SHP77 (cell line): ENCODE measurements at regions not wholly inside any gene's neighbourhood (a gene's known extent, or its start where the extent isn't known, plus 50 kb on each side); places are given as distances from the start of the nearest gene placed in this dataset.

Experiments
- DNase-seq, 2 experiments: peaks; one replicate each; lab custom pipeline; 2025; lab: John Stamatoyannopoulos, UW

DNA sequence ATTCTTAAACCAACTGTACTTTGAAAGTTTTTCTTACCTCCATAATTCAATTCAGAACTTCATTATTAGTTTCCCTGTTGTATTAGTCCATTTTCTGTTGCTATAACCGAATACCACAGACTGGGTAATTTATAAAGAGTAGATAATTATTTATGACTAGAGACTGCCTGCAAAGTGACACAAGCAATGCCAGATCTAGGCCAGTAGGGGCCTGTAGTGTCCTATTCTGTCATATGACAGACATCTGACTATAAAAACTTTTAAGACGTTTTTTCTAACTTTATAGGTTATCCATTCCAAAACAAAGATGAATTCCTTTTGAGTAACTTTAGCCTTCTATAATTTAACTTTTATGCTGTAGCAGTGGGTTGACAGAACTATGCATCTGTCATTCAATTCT, 2783.8 kb downstream of the PCDH9 start:
- DNase-seq = no peak

DNA sequence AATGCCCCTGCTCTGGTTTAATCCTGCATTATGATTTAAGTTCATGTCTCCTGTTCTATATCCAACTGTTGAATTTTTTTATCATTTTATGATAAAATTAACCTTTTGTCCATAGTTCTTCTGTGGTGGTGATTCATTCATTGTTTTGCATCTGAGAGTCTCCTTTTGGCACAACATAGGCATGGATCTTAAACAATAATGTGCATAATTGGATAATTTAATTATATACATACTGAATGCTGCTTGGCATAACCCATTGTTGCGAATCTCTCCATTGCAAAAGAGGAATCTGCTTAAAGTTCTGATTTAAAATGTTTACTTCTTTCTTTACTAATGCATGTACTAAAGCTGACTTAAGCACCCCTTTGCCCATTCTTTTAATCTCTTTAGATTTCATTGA, 2788.4 kb downstream of the PCDH9 start:
- DNase-seq = no peak

DNA sequence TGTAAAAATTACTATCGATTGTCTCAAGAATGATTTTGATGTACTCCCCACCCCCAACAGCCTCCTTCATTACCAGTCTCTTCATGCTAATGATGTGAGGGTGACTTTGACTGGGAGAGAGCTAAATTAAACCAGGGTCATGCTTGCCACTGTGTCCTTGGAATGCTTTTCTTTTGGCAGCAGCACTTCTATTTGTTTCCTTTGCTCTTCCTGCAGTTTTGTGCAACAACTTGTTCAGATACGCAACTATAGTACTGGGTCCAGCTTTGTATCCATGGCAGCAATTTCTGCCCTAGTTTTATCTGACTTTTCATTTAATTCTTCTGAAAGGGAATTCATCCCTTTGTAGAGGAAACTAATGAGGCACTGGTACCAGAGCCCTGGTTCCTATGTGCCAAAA, 2792.1 kb downstream of the PCDH9 start:
- no peak for DNase-seq

DNA sequence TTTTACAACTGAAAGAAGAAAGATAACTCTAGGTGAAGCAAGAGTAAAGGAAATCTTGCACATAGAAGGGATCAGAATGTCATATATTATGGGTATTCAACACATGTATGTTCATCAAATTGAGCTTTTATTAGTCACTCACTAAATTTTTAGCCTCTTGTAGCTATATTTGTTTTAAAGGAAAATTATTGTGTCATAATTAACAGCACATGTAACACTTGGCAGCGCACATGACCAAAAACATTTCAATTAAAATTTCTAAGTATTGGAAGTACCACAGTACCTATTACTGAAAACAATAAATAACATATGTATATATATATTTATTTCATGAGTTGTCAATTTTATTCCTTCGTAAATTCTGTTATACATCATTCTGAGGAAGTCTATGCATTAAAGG, 2800.4 kb downstream of the PCDH9 start:
- DNase-seq = no peak

DNA sequence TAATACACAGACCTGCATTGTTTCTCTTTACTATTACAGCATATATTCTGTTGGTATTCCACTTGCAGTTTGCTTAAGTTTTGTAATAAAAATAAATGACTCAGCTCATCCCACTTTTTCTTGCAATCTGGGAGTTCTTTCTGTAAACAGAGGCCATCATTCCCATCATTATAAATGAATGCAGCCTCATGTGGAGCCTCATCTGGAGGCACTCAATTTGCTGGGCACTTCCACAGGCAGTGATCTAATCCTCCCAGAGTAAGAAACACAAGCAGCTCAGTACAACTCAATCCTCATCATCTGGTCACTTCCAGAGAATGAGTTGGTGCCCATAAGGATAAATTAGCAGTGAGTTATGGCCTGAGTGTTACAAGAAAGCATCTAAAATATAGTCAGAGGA, 2801.9 kb downstream of the PCDH9 start:
- no peak for DNase-seq

DNA sequence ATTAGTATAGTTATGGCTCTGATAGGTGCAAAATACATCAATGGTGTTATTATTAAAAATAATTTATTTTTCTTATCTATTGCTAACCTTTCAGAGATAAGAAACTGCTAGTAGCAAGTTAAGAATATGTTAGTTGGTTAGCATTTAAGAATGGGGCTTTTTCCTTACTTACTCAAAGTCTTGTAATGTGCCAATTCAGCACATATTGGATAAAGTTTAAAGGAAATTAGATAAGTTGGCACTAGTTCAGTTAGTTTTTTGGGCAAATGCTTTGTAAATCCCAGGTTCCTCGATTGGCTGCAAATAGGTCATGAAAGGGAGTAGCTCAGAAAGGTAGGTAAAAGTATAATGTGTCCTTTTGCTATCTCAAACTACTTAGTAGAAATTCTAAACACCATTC, 2806.7 kb downstream of the PCDH9 start:
- DNase-seq = no peak

DNA sequence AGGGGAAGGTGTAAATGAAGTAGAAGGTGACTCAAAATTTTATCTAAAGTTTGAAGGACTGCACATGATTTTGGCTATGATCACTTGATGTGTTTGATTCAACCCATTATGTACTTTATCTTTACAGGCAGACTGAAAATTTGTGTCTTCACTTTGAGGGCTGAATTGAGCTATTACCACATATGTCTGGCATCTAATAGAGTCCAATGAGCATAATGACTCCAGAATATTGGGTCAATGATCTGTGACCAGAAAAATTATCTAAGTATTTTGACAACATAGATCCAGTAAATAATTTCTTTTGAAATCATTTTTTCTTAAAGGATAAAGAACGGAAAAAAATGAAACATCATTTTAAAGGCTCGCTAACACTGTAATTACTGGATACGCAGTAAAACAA, 2810.0 kb downstream of the PCDH9 start:
- no peak for DNase-seq

DNA sequence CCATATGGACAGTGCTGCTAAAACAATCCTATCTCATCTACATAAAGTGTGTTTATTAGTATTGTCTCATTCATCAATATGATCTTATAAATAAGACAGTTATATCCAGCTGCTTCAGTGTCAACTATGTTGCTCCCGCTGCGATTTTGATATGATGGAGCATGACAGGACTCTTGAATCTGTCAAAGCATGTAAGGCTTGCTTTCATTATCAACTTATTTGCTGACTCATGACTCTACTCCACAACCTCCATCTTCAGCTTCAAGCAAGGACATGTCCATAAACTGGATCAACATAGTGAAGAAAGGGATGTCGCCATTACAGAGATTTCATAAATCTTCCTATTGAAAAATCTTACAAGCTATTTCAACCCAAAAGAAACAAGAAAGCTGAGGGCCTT, 2812.6 kb downstream of the PCDH9 start:
- DNase-seq = no peak

DNA sequence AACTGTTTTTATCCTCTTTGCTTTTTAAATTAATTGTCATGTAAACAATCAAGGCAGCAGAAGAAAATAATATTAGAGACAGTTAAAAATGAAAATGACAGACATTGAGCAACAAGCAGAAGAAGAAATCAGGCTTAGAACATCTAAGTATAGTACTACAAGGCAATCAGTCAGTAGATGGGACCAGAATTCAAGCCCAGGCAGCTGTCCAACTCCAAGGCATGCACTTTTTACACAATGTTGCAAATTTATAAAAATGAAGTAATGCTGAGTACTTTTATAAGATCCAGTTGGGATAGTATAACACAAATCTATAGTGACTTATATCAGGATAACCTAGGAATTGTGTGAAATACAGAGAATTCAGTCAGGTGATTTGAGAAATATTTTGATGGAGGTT, 2815.8 kb downstream of the PCDH9 start:
- no peak for DNase-seq

DNA sequence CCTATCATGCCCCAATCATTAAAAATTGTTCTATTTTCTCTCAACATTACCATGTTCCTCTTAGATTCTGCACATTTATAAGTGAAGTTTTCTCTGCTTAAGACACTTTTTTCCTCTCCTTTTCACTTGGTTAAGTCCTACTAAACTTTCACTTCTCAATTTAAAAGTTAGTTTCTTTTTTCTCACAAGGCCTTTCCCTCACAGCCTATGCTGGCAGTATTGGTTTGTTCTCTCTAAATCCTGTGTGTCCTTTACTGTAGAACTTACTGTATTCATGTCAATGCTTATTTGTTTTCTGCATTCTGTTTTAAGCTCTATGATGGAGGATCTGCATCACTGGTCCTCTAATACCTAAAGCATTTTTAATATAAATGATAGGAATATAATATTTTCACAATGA, 2816.6 kb downstream of the PCDH9 start:
- DNase-seq = no peak

DNA sequence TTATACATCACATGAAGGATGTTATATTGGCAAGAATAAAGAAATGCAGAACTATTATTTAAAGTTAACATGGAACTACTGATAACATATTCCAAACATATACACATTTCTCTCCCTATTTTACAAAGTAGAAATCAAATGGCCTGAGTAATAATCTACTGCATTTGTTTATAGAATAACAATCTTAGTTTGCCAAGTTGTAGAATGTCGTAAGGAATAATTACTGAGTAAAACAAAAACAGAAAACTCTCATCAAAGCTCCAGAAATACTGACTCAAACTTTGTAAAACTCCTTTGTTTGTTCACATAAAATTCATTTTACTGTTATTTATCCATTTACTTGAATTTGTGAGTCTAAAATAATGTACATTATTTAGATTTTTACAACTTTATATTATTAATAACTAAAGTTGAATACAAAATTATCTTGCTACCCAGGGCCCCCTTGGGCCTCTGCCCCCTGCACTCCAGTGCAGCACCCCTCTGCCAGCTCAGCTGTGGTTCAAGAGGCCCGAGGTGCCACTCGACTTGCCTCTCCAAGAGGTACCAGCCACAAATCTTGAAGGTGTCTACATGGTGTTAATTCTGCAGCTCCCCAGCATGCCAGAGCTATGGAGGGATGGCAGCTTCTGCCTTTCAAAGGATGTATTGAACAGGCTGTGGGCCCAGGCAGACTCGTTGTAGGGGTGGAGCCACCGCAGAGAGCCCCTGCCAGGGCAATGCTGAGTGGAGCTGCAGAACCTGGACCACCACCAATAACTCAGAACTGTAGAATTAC, 2819.7 kb downstream of the PCDH9 start:
- DNase-seq = no peak

DNA sequence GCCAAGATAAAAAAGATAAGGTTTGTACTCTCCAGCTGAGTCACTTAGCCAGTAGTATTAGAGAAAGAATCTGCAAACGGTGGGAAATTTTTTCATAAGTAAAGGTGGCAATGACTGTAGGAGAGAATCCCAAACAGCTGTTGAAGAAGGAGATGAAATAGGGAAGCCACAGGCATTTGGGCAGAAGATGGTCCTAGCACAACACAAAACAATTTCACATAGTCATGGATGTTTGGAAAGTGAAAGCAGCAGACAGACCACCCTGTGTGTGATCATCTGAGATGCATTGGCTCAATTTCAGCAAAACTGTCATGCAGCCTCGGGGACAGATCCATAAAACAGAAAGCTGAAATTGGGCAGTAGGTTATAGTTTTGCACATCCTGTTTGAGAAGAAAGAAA, 2832.4 kb downstream of the PCDH9 start:
- no peak for DNase-seq

DNA sequence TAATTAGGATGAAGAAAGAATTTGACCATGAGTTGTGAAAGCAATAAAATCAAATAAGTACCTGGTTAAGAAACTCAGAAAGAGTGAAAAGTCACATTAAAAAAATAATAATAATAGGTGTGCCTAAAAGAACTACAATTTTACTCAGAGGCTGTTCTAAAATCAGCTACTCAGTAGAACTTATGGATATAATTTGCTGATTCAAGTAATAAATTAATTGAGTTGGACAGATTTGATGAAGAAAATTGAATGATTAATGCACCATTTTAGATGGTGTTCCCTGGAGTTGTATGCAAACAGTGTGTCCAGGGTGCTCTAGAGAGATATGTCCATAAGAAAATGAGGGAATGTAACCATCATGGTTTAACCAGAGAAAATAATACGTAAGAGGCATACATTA, 2852.5 kb downstream of the PCDH9 start:
- no peak for DNase-seq

DNA sequence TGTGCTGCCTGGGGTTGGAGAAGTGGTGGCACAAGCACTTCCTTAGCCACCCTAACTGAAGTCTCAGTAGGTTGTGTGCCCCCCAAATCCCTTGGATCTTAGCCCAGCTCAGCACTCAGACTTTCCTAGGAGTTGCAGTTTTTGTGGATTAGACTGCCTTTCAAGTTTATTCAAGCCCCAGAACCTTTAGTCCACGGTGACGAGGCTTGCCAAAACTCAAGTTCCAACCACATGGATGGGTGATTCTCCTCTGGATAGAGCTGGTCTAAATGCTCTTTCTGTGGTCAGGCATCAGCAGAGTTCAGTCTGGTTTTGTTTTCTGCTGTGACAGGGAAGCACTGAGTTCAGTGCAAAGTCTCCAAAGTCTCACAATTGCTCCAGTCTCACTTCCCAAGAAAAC, 2858.7 kb downstream of the PCDH9 start:
- DNase-seq = no peak

DNA sequence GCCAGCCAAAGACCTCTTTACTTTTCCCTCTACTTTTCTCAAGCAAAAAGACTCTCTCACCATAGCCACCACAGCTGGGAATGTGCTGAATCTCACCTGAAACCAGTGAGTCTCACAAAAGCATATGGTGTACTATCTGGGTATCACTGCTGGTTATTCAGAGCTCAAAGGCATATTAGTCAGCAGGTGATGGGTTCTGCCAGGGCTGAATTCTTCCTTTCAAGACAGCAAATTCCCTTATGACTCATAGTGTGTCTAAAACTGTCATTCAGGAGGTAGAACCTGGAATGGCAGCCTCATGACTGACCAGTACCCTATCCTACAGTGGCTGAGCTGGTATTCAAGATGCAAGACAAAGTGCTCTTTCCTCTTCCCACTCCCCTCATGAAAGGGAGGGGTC, 2859.1 kb downstream of the PCDH9 start:
- no peak for DNase-seq

DNA sequence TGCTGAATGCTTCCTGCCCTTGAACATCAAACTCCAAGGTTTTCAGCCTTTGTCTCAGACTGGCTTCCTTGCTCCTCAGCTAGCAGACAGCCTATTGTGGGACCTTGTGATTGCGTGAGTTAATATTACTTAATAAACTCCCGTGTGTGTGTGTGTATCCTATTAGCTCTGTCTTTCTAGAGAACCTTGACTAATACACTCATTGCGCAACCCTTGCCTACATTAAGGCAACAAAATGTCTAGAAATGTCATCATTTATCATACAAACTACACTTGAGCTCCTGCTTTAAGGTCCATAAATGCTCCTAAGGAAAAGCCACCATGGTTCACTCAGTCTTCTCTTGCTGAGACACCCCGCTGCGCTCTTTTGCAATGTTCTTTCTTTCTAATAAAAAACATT, 2861.0 kb downstream of the PCDH9 start:
- DNase-seq = no peak

DNA sequence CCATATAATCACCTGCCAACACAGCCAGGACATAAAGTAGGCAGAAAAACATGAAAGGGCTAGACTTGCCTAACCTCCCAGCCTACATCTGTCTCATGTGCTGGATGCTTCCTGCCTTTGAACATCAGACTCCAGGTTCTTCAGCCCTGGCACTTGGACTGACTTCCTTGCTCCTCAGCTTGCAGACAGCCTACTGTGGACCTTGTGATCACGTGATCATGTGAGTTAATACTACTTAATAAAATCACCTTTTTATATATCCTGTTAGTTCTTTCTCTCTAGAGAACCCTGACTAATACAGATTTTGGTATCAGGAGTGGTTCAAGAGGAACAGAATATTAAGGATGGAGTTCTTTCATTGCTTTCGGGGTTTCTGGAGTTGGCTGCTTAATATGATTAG, 2867.6 kb downstream of the PCDH9 start:
- no peak for DNase-seq

DNA sequence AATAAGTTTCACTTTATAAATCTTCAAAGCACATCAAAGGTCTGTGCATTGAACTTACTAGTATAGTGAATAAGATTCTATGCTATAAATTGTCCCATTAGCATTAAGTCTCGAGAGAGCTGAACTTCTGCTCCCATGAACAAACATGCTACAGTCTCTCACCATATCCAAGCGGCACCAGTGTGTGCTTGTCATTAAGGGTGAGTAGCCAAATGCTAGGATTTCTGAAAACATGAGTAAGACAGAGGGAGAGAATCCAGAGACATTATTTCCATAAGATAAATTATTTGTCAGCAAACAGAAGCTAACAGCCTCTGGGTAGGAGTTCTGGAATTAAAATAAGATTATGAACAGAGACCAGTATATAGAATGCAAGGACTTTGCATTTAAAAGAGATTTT, 2882.5 kb downstream of the PCDH9 start:
- DNase-seq = no peak

DNA sequence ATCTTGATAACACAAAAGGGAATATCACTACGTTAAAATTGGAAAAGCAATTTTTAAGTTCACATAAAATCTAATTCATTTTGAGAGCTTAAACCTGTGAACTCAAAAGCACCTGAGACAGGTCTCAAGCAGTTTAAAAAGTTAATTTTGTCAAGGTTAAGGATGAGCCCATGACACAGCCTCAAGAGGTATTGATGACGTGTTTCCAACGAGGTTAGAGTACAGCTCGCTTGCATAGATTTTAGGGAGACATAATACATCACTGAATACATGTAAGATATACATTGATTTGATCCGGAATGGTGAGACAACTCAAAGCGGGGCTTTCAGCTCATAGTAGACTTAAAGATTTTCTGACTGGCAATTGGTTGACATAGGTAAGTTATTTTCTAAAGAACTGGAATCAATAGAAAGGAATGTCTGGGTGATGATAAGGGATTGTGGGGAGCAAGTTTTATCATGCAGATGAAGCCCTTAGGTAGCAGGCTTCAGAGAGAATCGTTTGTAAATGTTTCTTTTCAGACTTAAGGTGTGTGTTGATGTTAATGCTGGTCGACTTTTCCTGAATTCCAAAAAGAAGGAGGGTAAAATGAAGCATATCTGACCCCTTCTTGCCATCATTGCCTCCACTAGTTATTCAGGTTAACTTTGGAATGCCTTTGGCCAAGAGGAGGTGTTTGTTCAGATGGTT, 2890.6 kb downstream of the PCDH9 start:
- no peak for DNase-seq

DNA sequence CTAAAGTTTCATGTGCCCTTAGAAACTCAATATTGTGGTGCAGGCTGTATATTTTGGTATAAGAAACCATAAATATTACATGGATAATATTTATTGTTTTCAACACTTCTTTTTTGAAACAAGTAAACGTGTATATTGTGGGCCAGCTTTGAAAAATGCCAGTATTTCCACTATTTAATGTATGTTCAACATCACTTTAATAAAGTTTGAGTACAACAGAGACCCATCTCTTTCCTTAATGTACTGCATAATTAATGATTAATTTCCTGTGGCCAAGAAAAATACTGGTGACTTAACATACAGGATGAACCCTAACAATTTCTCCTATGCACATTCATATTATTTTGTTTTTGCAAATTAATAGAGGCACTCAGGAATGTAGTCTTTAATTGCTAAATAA, 2891.5 kb downstream of the PCDH9 start:
- no peak for DNase-seq

DNA sequence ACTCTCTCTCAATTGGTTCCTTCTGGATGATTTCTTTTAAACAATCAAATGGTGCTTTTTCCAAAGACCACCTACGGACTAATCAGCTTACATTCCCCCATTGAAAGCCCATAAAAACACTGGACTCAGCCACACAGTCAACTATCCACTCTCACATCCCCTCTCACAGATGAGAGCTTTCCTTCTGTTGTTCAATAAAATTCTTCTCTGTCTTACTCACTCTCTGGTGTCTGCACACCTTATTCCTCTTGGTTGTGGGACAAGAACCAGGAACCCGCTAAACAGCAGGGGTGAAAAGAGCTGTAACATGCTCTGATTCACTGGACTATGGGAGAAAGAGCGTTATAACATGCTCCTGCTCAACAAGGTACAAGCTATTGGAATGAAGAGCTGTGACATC, 2896.2 kb downstream of the PCDH9 start:
- DNase-seq = no peak

DNA sequence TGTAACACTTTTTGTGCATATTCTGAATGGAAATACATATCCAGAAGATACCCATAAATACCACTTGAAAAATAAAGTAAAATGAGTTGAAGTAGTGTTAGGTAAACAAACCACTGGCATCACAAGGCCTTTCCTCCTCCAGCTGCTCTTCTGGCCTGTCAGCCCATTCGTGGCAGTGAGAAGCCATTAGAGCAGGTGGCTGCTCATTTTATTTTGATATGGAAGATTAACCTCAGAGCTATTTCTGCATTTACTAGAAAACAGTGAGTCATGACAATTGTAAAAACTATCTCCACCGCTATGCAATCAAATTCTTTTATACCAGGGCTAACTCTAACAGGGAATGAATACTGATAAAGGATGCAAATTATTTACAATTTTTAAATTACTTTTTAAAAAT, 2898.1 kb downstream of the PCDH9 start:
- peak; percentile 81 to 83 for DNase-seq

DNA sequence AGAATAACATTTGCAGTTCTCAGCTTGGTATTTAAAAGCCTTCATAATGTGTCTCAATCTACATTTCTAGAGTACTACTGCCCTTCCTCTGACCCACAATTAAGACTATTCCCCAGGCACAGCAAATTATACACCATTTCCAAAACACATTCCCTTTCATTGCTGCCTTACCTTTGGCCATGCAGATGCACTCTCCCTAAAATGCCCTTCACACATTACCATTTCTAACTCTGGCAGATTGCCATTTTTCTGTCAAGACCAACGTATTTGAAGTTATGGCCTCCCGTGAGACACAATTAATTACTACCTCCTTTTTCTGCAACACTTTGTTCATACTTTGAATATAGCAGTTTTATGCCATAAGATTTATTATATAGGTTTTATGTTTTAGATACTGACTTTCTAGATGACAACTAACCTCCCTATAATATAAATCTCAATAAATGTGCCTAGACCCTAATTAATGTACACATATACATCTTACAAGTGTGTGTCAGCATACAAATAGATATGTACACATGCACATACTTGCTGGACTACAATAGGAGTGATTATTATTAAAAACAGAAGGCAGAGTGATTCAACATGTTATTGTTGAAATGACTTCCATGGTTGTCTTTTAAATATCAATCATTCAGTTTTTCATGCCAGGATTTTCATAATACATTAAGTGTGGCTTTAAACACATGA, 2902.5 kb downstream of the PCDH9 start:
- DNase-seq = peak; percentile 75 to 78
